Spinal cord (tissue), 9 donors: ENCODE measurements at regions not wholly inside any gene's neighbourhood (a gene's known extent, or its start where the extent isn't known, plus 50 kb on each side); places are given as distances from the start of the nearest gene placed in this dataset.

ENCODE experiments used
- DNase-seq, 6 donors: peaks; one replicate each; pipeline versions ENCODE4 v3.0.0 to v3.0.0-alpha.2; 2013 to 2015; ENCODE audit warnings: low spot score in 6 of 6, low read depth in 4 of 6
- H3K27ac ChIP-seq: one replicate; pipeline ENCODE4 v1.5.1; 2013; ENCODE audit warnings: low read depth, low read length, control low read depth
- H3K27me3 ChIP-seq: one replicate; pipeline ENCODE4 v1.6.1; 2013; ENCODE audit warnings: low read length; ENCODE audit not compliant: control insufficient read depth, insufficient read depth
- H3K36me3 ChIP-seq: one replicate; pipeline ENCODE4 v1.6.1; 2013; ENCODE audit warnings: low read length; ENCODE audit not compliant: control insufficient read depth, insufficient read depth
- H3K4me1 ChIP-seq: one replicate; pipeline ENCODE4 v1.6.1; 2013; ENCODE audit warnings: low read length; ENCODE audit not compliant: control insufficient read depth, insufficient read depth
- H3K4me3 ChIP-seq: one replicate; pipeline ENCODE4 v1.5.1; 2013; ENCODE audit warnings: low read depth, low read length, control low read depth
- H3K9me3 ChIP-seq: one replicate; pipeline ENCODE4 v1.6.1; 2013; ENCODE audit warnings: low read length; ENCODE audit not compliant: control insufficient read depth, insufficient read depth
- WGBS: methylation state at CpG from one replicate; pipeline ENCODE4 v1.1.5; 2013; ENCODE audit warnings: missing lambda C conversion rate; ENCODE audit not compliant: insufficient coverage; 5-methylcytosine and 5-hydroxymethylcytosine counted together
- donor health status: healthy.

- H3K36me3 ChIP-seq = no peaks in the 10 kb centered on the region
- no peak overlapping the region for H3K27ac ChIP-seq
- H3K9me3 ChIP-seq = no peaks in the 10 kb centered on the region
- no peak for DNase-seq
- WGBS = no CpG with 5 or more reads among the region's 2 CpGs
- H3K4me3 ChIP-seq = no peak overlapping the region
- H3K4me1 ChIP-seq = no peaks in the 10 kb centered on the region
- H3K27me3 ChIP-seq = no peaks in the 10 kb centered on the region
These were observed 273.4 kb downstream of the FAM76B start for GRCh38 chr11:95516175-95516574.

DNA sequence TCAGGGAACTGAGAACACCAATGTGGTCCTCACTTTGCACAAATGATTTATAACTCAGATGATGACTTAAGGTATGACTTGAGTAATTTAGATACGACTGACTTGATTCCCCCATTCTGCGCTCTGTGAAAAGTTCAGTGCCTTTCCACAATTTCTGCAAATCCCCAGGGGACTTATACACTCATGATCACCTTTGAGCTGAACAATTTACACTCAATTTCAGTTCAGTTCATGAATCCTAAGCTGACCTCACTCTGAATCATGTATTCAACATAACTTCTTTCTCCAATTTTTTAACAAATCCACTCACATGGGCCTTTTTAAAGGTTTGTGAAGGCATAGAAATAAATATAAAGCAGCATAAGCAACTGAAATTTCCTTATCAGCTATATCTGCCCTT is 274.2 kb downstream of the FAM76B start:
- H3K27ac ChIP-seq = no peak overlapping the region
- no peaks in the 10 kb centered on the region for H3K36me3 ChIP-seq
- H3K4me3 ChIP-seq = no peak overlapping the region
- H3K27me3 ChIP-seq = no peaks in the 10 kb centered on the region
- no peaks in the 10 kb centered on the region for H3K9me3 ChIP-seq
- WGBS = no CpG with 5 or more reads among the region's 2 CpGs
- H3K4me1 ChIP-seq = no peaks in the 10 kb centered on the region
- no peak for DNase-seq

GRCh38 chr11:95514416-95515110 is 275.0 kb downstream of the FAM76B start:
- Histone ChIP-seq H3K36me3 (no peaks in the 10 kb centered on the region), H3K9me3 (no peaks in the 10 kb centered on the region), H3K27ac (no peak overlapping the region), H3K4me1 (no peaks in the 10 kb centered on the region), H3K4me3 (no peak overlapping the region), H3K27me3 (no peaks in the 10 kb centered on the region)
- no CpG with 5 or more reads among the region's 4 CpGs for WGBS
- DNase-seq = no peak

GRCh38 chr11:95512682-95513081 is 276.9 kb downstream of the FAM76B start:
- DNase-seq = peak in 1 of 6 donors; percentile 47
- Histone ChIP-seq H3K4me3 (no peak overlapping the region), H3K27me3 (no peaks in the 10 kb centered on the region), H3K27ac (no peak overlapping the region), H3K36me3 (no peaks in the 10 kb centered on the region), H3K9me3 (no peaks in the 10 kb centered on the region), H3K4me1 (no peaks in the 10 kb centered on the region)
- 33% methylated on average over 2 of the region's 4 CpGs for WGBS

GRCh38 chr11:95512177-95512576 is 277.4 kb downstream of the FAM76B start:
- Histone ChIP-seq H3K4me1 (no peaks in the 10 kb centered on the region), H3K27me3 (no peaks in the 10 kb centered on the region), H3K4me3 (no peak overlapping the region), H3K36me3 (no peaks in the 10 kb centered on the region), H3K27ac (no peak overlapping the region), H3K9me3 (no peaks in the 10 kb centered on the region)
- no peak for DNase-seq
- no CpG with 5 or more reads among the region's 4 CpGs for WGBS

DNA sequence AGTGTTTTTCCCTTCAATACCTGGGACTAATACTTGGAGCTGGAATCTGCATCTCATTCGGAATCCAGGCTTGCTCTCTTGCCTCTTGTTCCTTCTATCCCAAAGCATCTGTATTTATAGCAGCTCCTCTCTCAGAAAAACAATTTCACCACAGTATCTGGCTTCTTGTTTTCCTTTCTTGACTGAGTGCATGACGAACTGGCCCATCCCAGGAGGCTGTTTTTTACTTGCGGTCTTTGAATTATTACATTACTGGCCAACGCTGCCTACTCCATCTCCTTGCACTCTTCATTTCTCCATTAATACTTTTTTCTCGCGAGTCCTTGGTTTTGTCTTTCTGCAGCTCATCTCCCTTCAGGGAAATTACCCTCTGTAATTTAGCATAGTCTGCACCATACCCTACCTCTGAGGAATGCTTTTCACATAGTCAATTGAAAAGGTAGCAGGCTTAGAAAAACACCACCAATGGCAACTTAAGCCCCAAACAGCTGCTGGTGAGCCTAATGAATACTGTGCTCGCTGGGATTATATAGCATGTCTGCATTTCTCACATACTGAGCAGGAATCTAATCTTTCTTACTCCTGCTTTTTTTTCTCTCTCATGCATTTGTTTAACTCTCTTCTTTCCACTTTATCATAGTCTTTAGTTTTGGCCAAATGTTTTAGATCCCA is 277.4 kb upstream of the SESN3 start:
- DNase-seq = no peak

GRCh38 chr11:95507794-95508193 is 276.8 kb upstream of the SESN3 start:
- 40% methylated on average over 1 of the region's 3 CpGs for WGBS
- H3K36me3 ChIP-seq = no peaks in the 10 kb centered on the region
- no peaks in the 10 kb centered on the region for H3K4me1 ChIP-seq
- H3K27me3 ChIP-seq = no peaks in the 10 kb centered on the region
- no peak overlapping the region for H3K4me3 ChIP-seq
- H3K27ac ChIP-seq = no peak overlapping the region
- no peak for DNase-seq
- H3K9me3 ChIP-seq = no peaks in the 10 kb centered on the region

More for the DNA sequence above, 277.4 kb upstream of the SESN3 start:
- H3K4me1 ChIP-seq = no peaks in the 10 kb centered on the region
- H3K4me3 ChIP-seq = no peak overlapping the region
- WGBS = 71% methylated on average over 7 of the region's 7 CpGs
- H3K27me3 ChIP-seq = no peaks in the 10 kb centered on the region
- no peaks in the 10 kb centered on the region for H3K36me3 ChIP-seq
- no peaks in the 10 kb centered on the region for H3K9me3 ChIP-seq
- no peak overlapping the region for H3K27ac ChIP-seq

GRCh38 chr11:95506777-95507176 is 275.8 kb upstream of the SESN3 start:
- H3K27ac ChIP-seq = no peak overlapping the region
- DNase-seq = no peak
- H3K4me3 ChIP-seq = no peak overlapping the region
- H3K36me3 ChIP-seq = no peaks in the 10 kb centered on the region
- 100% methylated on average over 1 of the region's 2 CpGs for WGBS
- H3K9me3 ChIP-seq = no peaks in the 10 kb centered on the region
- no peaks in the 10 kb centered on the region for H3K27me3 ChIP-seq
- no peaks in the 10 kb centered on the region for H3K4me1 ChIP-seq

- H3K27ac ChIP-seq = no peak overlapping the region
- no peak overlapping the region for H3K4me3 ChIP-seq
- DNase-seq = no peak
- H3K4me1 ChIP-seq = no peaks in the 10 kb centered on the region
- WGBS = no CpG with 5 or more reads among the region's 8 CpGs
- H3K27me3 ChIP-seq = no peaks in the 10 kb centered on the region
- no peaks in the 10 kb centered on the region for H3K9me3 ChIP-seq
- no peaks in the 10 kb centered on the region for H3K36me3 ChIP-seq
These were observed 275.0 kb upstream of the SESN3 start for GRCh38 chr11:95505927-95506426.

DNA sequence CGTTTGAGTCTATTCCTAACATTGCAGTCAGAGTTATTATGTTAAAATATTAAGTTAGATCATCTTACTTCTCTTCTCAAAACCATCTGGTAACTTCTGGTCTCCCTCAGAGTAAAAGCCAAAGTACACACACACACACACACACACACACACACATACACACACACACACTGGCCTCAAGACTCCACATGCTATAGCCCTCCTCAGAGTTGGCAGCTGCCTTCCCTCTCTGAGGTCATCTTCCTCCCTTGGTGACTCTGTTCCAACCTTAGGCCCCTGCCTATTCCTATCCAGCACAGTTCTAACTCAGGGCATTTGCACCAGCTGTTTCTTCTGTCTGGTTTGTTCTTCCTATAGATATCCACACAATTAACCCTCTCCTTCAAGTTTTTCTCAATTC is 272.0 kb upstream of the SESN3 start:
- Histone ChIP-seq H3K4me3 (no peak overlapping the region), H3K27me3 (no peaks in the 10 kb centered on the region), H3K36me3 (no peaks in the 10 kb centered on the region), H3K27ac (no peak overlapping the region), H3K9me3 (no peaks in the 10 kb centered on the region), H3K4me1 (no peaks in the 10 kb centered on the region)
- WGBS = no CpG with 5 or more reads among the region's 1 CpG
- DNase-seq = no peak
